HG03521 (cell line): ENCODE measurements at regions not wholly inside any gene's neighbourhood (a gene's known extent, or its start where the extent isn't known, plus 50 kb on each side); places are given as distances from the start of the nearest gene placed in this dataset.
"Not testable (repeated sequence)": the region's sequence is repeated elsewhere in the genome, so short reads cannot be mapped to it uniquely, and the experiment has no call there.

Source experiments
- ATAC-seq: cut with Tn5 transposase; IDR thresholded peaks from one replicate; pipeline ENCODE4 v1.9.1; 2021; ENCODE audit warnings: mild to moderate bottlenecking, moderate library complexity; ENCODE audit not compliant: unreplicated experiment

GRCh38 chr4:81743731-81744435 lies 272.2 kb upstream of the RASGEF1B start:
- no peak for ATAC-seq

GRCh38 chr4:81740487-81740886 lies 268.8 kb upstream of the RASGEF1B start:
- ATAC-seq, result no peak

- ATAC-seq, result no peak
Measured at GRCh38 chr4:81738891-81739290, 267.2 kb upstream of the RASGEF1B start.

GRCh38 chr4:81737865-81738559 lies 266.3 kb upstream of the RASGEF1B start:
- no peak for ATAC-seq

- no peak for ATAC-seq
Measured at GRCh38 chr4:81736324-81736723, 264.6 kb upstream of the RASGEF1B start.

GRCh38 chr4:81732980-81733379 lies 261.3 kb upstream of the RASGEF1B start:
- ATAC-seq, result no peak

- ATAC-seq, result peak; percentile 97
Measured at GRCh38 chr4:81724925-81725329, 253.2 kb upstream of the RASGEF1B start.

GRCh38 chr4:81723927-81724587 lies 252.3 kb upstream of the RASGEF1B start:
- no peak for ATAC-seq

GRCh38 chr4:81723019-81723884 lies 251.5 kb upstream of the RASGEF1B start:
- no peak for ATAC-seq

GRCh38 chr4:81722290-81722851 lies 250.7 kb upstream of the RASGEF1B start:
- no peak for ATAC-seq

- no peak for ATAC-seq
Measured at GRCh38 chr4:81715757-81716156, 244.1 kb upstream of the RASGEF1B start.

- not testable (repeated sequence) for ATAC-seq
Measured at GRCh38 chr4:81715357-81715756, 243.7 kb upstream of the RASGEF1B start.

GRCh38 chr4:81714291-81714690 lies 242.6 kb upstream of the RASGEF1B start:
- ATAC-seq, result no peak

GRCh38 chr4:81712714-81713113 lies 241.0 kb upstream of the RASGEF1B start:
- ATAC-seq, result no peak

GRCh38 chr4:81704461-81704860 lies 232.8 kb upstream of the RASGEF1B start:
- no peak for ATAC-seq

- ATAC-seq, result no peak
Measured at GRCh38 chr4:81700189-81700588, 228.5 kb upstream of the RASGEF1B start.

- ATAC-seq, result no peak
Measured at GRCh38 chr4:81698538-81699296, 227.0 kb upstream of the RASGEF1B start.

GRCh38 chr4:81694176-81694913 lies 222.6 kb upstream of the RASGEF1B start:
- no peak for ATAC-seq

- ATAC-seq, result no peak
Measured at GRCh38 chr4:81690871-81691270, 219.2 kb upstream of the RASGEF1B start.
